ENCODE measurements at regions not wholly inside any gene's neighbourhood (a gene's known extent, or its start where the extent isn't known, plus 50 kb on each side); places are given as distances from the start of the nearest gene placed in this dataset.

- TF ChIP-seq CTCF (IDR thresholded peaks at IDR 0.05) (no peak), POLR2AphosphoS5 (IDR thresholded peaks at IDR 0.05) (no peak), POLR2A (IDR thresholded peaks at IDR 0.05; ENCODE audit: low read depth) (no peak)
Observed at GRCh38 chr11:91859666-91860065, 365.0 kb upstream of the FAT3 start.
